Chondrocyte (in vitro differentiated cells): ENCODE measurements at regions not wholly inside any gene's neighbourhood (a gene's known extent, or its start where the extent isn't known, plus 50 kb on each side); places are given as distances from the start of the nearest gene placed in this dataset.

Experiments used
- DNase-seq: peaks from one replicate; pipeline ENCODE4 v3.0.0; 2021; ENCODE audit warnings: mixed read lengths, low spot score
- H3K27ac Mint-ChIP-seq: one replicate; pipeline ENCODE4 v1.8.0; 2021; ENCODE audit warnings: mild to moderate bottlenecking, moderate library complexity, mixed read lengths; ENCODE audit not compliant: unreplicated experiment
- H3K27me3 Mint-ChIP-seq: 2 replicates; pipeline ENCODE4 v1.8.0; 2021; ENCODE audit warnings: low read depth, mixed read lengths
- H3K36me3 Mint-ChIP-seq: 2 replicates; pipeline ENCODE4 v1.8.0; 2021; ENCODE audit warnings: low read depth, mixed read lengths
- H3K4me1 Mint-ChIP-seq: 2 replicates; pipeline ENCODE4 v1.8.0; 2021; ENCODE audit warnings: low read depth, mild to moderate bottlenecking, mixed read lengths
- H3K4me3 Mint-ChIP-seq: one replicate; pipeline ENCODE4 v1.8.0; 2021; ENCODE audit warnings: mild to moderate bottlenecking, moderate library complexity, mixed read lengths; ENCODE audit not compliant: unreplicated experiment
- H3K9me3 Mint-ChIP-seq: 2 replicates; pipeline ENCODE4 v1.8.0; 2021; ENCODE audit warnings: low read depth, mixed read lengths
- CTCF ChIP-seq: fragments of 200-600 bp; sonication (generic); IDR thresholded peaks from 2 replicates; pipeline ENCODE4 v1.5.0; 2021; ENCODE audit warnings: antibody characterized with exemption, mild to moderate bottlenecking, moderate library complexity

- Mint-ChIP-seq H3K27ac (no peak overlapping the region), H3K4me1 (no peaks in the 10 kb centered on the region)
Measured at GRCh38 chr5:105529851-105530250, 1967.3 kb upstream of the NUDT12 start.

GRCh38 chr5:105508519-105508918 is 1945.9 kb upstream of the NUDT12 start:
- Mint-ChIP-seq H3K27ac (no peak overlapping the region), H3K36me3 (peaks cover 1% of the 10 kb centered on the region), H3K4me1 (no peaks in the 10 kb centered on the region), H3K4me3 (no peak overlapping the region), H3K9me3 (no peaks in the 10 kb centered on the region), H3K27me3 (no peaks in the 10 kb centered on the region)
- no peak for TF ChIP-seq CTCF
- DNase-seq: no peak

More at GRCh38 chr5:105529851-105530250, 1967.3 kb upstream of the NUDT12 start:
- no peak for TF ChIP-seq CTCF
- no peaks in the 10 kb centered on the region for H3K27me3 Mint-ChIP-seq
- peaks cover 8% of the 10 kb centered on the region for H3K36me3 Mint-ChIP-seq
- no peak for DNase-seq
- no peak overlapping the region for H3K4me3 Mint-ChIP-seq
- peaks cover 37% of the 10 kb centered on the region for H3K9me3 Mint-ChIP-seq

GRCh38 chr5:105506692-105507277 is 1944.2 kb upstream of the NUDT12 start:
- Mint-ChIP-seq H3K27ac (no peak overlapping the region), H3K9me3 (no peaks in the 10 kb centered on the region)
- no peak for DNase-seq

GRCh38 chr5:105503950-105504349 is 1941.4 kb upstream of the NUDT12 start:
- no peak for DNase-seq
- no peaks in the 10 kb centered on the region for H3K9me3 Mint-ChIP-seq
- H3K27ac Mint-ChIP-seq: no peak overlapping the region
- H3K27me3 Mint-ChIP-seq: no peaks in the 10 kb centered on the region
- no peaks in the 10 kb centered on the region for H3K36me3 Mint-ChIP-seq
- TF ChIP-seq CTCF: no peak
- no peak overlapping the region for H3K4me3 Mint-ChIP-seq
- no peaks in the 10 kb centered on the region for H3K4me1 Mint-ChIP-seq

More at GRCh38 chr5:105506692-105507277, 1944.2 kb upstream of the NUDT12 start:
- no peaks in the 10 kb centered on the region for H3K4me1 Mint-ChIP-seq
- no peak overlapping the region for H3K4me3 Mint-ChIP-seq
- peak; percentile 63 for TF ChIP-seq CTCF
- peaks cover 1% of the 10 kb centered on the region for H3K36me3 Mint-ChIP-seq
- no peaks in the 10 kb centered on the region for H3K27me3 Mint-ChIP-seq

GRCh38 chr5:105501315-105501714 is 1938.7 kb upstream of the NUDT12 start:
- Mint-ChIP-seq H3K9me3 (peaks cover 8% of the 10 kb centered on the region), H3K27ac (no peak overlapping the region), H3K4me3 (no peak overlapping the region), H3K36me3 (no peaks in the 10 kb centered on the region), H3K4me1 (no peaks in the 10 kb centered on the region), H3K27me3 (no peaks in the 10 kb centered on the region)
- no peak for TF ChIP-seq CTCF
- DNase-seq: no peak
